ENCODE measurements at regions not wholly inside any gene's neighbourhood (a gene's known extent, or its start where the extent isn't known, plus 50 kb on each side); places are given as distances from the start of the nearest gene placed in this dataset.

DNA sequence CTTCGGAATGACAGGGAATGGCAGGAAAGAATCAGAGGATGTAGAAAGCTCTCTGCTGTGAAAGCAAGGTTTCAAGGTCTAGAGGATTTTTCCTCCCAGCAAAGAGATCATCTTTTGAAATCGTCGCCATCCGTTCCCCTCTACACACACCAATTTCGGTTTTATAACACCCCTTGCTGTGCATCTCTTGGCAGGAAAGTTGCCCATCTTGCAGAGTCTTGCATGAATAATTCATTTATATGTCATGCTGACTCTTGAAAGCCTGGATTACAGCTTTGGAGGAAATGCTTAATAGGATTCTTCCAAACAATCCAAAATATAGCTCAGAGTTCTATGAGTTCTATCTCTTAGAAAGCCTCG lies 262.7 kb downstream of the CHL1 start:
- H3K27me3 Mint-ChIP-seq, result no peaks in the 10 kb centered on the region
- ATAC-seq (ENCODE audit: low read depth) (no peak), DNase-seq (no peak)
- POLR2A ChIA-PET, result no interaction called here
- H3K4me3 Mint-ChIP-seq, result no peak overlapping the region
- no peaks in the 10 kb centered on the region for H3K4me1 Mint-ChIP-seq
- H3K27ac Mint-ChIP-seq, result no peak overlapping the region
- H3K9me3 Mint-ChIP-seq, result peaks cover 1% of the 10 kb centered on the region
- H3K36me3 Mint-ChIP-seq, result no peaks in the 10 kb centered on the region

DNA sequence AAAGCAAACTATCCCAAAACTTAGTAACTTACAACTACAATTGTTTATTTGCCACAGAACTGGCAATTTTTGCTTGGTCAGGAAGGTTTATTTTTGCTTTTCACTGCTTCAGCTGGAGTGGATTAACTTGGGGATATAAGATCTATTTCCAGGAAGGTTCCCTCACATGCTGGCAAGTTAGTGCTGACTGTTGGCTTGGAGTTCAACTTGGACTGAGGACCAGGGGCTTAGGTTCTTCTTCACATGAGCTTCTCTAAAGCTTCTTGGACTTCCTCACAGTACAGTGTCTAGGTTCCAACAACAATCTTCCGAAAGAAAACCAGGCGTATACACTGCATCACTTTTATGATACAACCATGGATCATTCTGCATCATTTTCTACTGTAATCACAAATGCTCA lies 264.4 kb downstream of the CHL1 start:
- H3K9me3 Mint-ChIP-seq, result peaks cover 1% of the 10 kb centered on the region
- no peak overlapping the region for H3K27ac Mint-ChIP-seq

DNA sequence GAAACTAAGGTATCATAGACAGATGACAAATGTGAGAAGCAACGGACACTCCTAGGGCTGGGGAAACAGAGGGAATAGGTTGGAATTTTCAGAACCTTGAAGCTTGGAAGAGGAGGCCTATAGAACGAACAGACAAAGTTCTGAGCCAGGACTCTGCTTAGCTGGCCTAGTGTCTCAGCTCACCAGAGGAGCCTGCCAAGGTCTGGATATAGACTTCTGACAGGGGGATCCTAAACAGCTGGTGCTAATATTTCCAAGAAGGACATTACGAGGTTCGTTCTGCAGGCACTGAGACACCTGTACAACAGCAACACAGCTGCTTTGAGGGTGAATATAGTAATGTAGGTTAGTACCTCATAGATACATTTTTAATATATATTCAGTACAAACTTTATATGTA lies 266.3 kb downstream of the CHL1 start:
- Mint-ChIP-seq H3K4me3 (no peak overlapping the region), H3K27me3 (no peaks in the 10 kb centered on the region), H3K36me3 (no peaks in the 10 kb centered on the region), H3K9me3 (peaks cover 1% of the 10 kb centered on the region), H3K27ac (no peak overlapping the region), H3K4me1 (no peaks in the 10 kb centered on the region)
- ATAC-seq (ENCODE audit: low read depth), result no peak
- DNase-seq, result no peak
- POLR2A ChIA-PET, result no interaction called here

More for the DNA sequence above, 264.4 kb downstream of the CHL1 start:
- H3K36me3 Mint-ChIP-seq, result no peaks in the 10 kb centered on the region
- POLR2A ChIA-PET, result no interaction called here
- H3K4me1 Mint-ChIP-seq, result no peaks in the 10 kb centered on the region
- H3K4me3 Mint-ChIP-seq, result no peak overlapping the region
- DNase-seq (no peak), ATAC-seq (ENCODE audit: low read depth) (no peak)
- H3K27me3 Mint-ChIP-seq, result no peaks in the 10 kb centered on the region

DNA sequence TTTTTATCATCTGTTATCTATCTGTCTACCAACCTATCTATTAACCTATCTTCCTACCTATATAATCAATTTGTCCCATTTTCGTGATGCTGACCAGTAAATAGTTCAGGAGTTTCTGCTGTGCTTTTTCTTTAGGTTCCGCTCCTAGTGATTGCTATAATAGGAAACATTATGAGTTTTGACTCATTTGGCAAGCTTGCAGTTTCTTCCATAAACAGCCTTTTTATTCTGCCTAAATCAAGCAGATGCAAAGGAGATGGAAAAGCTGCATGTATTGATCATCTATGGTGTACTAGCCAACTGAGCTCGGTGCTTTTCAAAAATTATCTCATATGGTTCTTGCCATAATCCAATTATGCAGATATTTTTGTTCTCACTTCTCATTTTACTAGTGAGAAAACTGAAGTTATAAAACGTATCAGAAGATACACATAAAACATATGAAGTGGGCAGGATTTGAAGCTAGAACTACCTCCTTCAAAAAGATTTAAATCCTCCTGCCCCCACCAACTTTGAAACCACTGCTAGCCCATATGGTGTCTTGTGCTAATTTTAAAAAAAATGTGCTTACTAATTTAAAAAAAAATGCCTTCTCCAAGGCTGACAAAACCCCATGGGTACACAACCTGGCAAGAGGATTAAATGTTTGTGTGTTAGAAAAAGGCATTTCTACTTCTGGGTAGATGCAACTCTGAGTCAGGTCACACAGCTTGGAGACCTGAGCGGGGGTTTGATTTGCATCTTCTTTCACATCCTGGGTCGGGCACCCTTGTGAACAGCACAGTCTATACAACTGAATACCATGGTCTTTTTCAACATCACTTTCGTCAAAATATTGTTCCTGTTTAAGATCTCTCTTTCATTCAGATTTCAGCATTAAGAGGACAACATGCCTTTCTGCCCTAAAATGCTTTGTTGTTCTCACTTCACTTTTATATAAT lies 267.0 kb downstream of the CHL1 start:
- POLR2A ChIA-PET, result no interaction called here
- H3K27me3 Mint-ChIP-seq, result no peaks in the 10 kb centered on the region
- peaks cover 1% of the 10 kb centered on the region for H3K9me3 Mint-ChIP-seq
- DNase-seq (no peak), ATAC-seq (ENCODE audit: low read depth) (no peak)
- no peaks in the 10 kb centered on the region for H3K36me3 Mint-ChIP-seq
- no peak overlapping the region for H3K4me3 Mint-ChIP-seq
- H3K4me1 Mint-ChIP-seq, result no peaks in the 10 kb centered on the region
- H3K27ac Mint-ChIP-seq, result no peak overlapping the region

DNA sequence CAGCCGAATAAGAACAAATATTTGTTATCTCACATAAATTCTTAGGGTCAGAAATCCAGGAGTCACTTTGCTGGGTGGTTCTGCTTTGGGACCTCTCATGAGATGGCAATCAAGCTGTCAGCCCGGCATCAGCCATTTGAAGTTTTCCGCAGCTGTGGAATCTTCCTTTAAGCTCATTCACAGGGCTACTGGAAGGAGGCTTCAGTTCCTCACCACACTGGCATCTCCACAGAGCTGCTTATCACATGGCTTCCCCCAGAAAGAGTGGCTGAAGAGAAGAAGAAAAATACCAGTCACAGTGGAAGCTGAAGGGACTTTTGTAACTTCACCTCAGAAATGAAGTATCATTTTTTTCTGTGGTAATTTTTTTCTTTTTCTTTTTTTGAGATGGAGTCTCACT lies 267.7 kb downstream of the CHL1 start:
- Mint-ChIP-seq H3K36me3 (no peaks in the 10 kb centered on the region), H3K27ac (no peak overlapping the region), H3K27me3 (no peaks in the 10 kb centered on the region), H3K4me3 (no peak overlapping the region), H3K4me1 (no peaks in the 10 kb centered on the region), H3K9me3 (peaks cover 1% of the 10 kb centered on the region)
- DNase-seq (no peak), ATAC-seq (ENCODE audit: low read depth) (no peak)
- POLR2A ChIA-PET, result no interaction called here

DNA sequence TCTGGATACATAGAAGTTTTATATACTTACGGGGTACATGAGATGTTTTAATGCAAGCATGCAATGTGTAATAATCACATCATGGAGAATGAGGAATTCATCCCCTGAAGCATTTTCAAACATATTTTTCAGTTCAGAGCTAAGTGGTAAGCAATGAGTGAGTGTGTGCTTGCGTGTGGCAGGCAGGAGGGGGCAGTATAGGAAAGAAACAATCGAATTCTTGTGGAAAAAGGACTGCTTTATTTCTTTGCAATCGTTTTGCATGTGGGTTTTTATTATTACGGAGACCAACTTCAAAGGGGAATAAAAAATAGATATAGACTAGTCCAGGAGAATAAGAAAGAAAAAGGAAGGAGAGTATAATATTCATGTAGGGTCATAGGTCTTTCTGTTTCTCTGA lies 271.6 kb downstream of the CHL1 start:
- POLR2A ChIA-PET, result no interaction called here
- DNase-seq, result no peak
- Mint-ChIP-seq H3K4me1 (no peaks in the 10 kb centered on the region), H3K9me3 (peaks cover 1% of the 10 kb centered on the region), H3K4me3 (no peak overlapping the region), H3K36me3 (no peaks in the 10 kb centered on the region), H3K27ac (no peak overlapping the region), H3K27me3 (no peaks in the 10 kb centered on the region)
- no peak for ATAC-seq (ENCODE audit: low read depth)

DNA sequence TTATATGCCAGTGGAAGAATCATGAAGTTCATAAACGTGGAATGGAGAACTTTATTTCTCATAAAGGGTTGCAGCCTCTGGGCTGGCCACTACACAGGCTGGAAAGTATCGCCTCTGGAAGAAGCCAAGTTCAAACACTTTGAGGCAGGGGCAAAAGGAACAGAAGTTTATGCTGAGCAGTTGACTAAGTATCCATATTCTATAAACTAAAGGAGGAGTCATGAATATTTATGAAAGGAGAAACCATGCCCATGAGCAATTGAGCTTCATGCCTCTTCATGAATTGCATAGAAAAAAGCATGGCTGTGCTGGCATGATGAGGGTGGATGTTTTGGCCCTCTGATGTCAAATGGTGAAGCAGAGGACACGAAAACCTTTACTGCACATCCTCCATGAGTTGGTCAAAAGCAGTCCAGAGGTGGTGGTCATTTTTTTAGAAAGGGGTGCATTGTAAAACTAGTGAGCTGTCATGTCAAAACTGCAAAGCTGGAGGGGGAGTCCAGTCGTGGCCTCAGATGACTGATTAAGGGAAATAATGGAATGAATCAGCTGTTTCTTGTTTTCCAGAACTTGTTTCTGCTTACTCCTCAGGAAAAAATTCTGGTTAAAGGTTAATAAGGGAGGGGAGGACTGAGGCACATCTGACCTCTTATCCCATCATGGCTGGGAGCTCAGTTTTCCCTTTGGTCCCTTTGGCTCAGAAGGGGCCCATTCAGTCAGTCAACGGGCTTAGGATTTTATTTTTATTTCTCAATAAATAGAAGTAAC lies 276.7 kb downstream of the CHL1 start:
- Mint-ChIP-seq H3K4me3 (no peak overlapping the region), H3K9me3 (peaks cover 3% of the 10 kb centered on the region), H3K27me3 (no peaks in the 10 kb centered on the region), H3K4me1 (no peaks in the 10 kb centered on the region), H3K36me3 (no peaks in the 10 kb centered on the region), H3K27ac (no peak overlapping the region)
- no peak for ATAC-seq (ENCODE audit: low read depth)
- DNase-seq, result no peak
- POLR2A ChIA-PET, result no interaction called here

DNA sequence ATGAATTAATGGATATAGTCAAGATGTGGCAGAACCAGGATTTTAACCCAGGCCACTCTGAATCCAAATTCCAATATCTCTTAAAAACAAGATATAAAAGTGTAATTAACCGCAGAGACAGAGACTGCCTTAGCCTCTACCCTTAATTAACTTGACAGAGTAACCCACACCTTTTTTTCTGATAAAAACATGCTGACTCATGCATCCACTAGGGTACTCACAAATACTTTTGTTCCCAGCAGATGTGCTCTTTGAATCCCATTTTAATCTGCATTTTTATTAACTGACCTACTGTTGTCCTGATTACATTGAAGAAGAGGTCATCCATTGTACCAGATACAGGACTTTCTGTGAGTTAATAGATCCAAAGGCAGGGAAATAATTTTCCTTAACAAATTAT lies 278.3 kb downstream of the CHL1 start:
- DNase-seq, result no peak
- POLR2A ChIA-PET, result no interaction called here
- H3K9me3 Mint-ChIP-seq, result peaks cover 3% of the 10 kb centered on the region
- H3K27ac Mint-ChIP-seq, result no peak overlapping the region
- ATAC-seq (ENCODE audit: low read depth), result no peak
- H3K4me3 Mint-ChIP-seq, result no peak overlapping the region
- H3K4me1 Mint-ChIP-seq, result no peaks in the 10 kb centered on the region
- no peaks in the 10 kb centered on the region for H3K36me3 Mint-ChIP-seq
- no peaks in the 10 kb centered on the region for H3K27me3 Mint-ChIP-seq

DNA sequence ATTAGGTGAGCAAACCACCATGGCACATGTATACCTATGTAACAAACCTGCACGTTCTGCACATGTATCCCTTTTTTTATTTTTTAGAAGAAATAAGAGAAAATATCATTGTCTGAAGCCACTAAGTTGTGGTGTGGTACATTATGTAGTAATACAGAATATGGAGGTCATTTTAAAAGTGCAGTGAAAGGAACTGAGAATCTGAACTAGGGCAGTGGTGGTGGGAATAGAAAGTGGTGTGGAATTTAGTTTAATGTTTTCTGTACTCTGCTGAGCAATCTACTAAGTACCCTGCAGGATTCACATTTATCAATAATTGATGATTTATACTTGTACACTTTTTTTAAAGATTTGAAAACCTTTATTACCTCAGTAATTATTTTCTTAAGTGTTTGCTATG lies 283.5 kb downstream of the CHL1 start:
- H3K4me1 Mint-ChIP-seq, result no peaks in the 10 kb centered on the region
- no peak for DNase-seq
- no peak for ATAC-seq (ENCODE audit: low read depth)
- H3K27ac Mint-ChIP-seq, result no peak overlapping the region
- no peaks in the 10 kb centered on the region for H3K36me3 Mint-ChIP-seq
- H3K27me3 Mint-ChIP-seq, result no peaks in the 10 kb centered on the region
- POLR2A ChIA-PET, result no interaction called here
- no peak overlapping the region for H3K4me3 Mint-ChIP-seq
- peaks cover 1% of the 10 kb centered on the region for H3K9me3 Mint-ChIP-seq

DNA sequence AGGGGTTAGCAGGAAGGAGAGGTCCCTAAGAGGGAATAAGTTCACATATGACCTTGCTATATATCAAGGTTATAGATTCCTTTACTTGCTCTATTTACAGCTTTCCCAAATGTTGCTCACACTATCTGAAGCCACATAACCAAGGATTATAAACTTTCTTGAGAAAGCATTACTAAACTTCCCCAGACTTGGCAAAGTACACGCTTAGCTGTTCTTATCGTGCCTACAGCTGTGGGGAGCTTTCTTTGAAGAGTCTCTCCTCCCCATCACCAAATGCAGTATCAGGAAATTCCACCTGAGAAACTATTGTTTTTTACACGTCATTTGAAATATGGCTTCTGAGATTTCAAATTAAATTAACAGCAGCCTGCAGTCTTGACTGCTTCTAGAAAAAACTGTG lies 284.5 kb downstream of the CHL1 start:
- no peaks in the 10 kb centered on the region for H3K36me3 Mint-ChIP-seq
- no peaks in the 10 kb centered on the region for H3K27me3 Mint-ChIP-seq
- no peaks in the 10 kb centered on the region for H3K4me1 Mint-ChIP-seq
- no peak for DNase-seq
- H3K27ac Mint-ChIP-seq, result no peak overlapping the region
- no peak for ATAC-seq (ENCODE audit: low read depth)
- POLR2A ChIA-PET, result no interaction called here
- H3K9me3 Mint-ChIP-seq, result peaks cover 1% of the 10 kb centered on the region
- no peak overlapping the region for H3K4me3 Mint-ChIP-seq

DNA sequence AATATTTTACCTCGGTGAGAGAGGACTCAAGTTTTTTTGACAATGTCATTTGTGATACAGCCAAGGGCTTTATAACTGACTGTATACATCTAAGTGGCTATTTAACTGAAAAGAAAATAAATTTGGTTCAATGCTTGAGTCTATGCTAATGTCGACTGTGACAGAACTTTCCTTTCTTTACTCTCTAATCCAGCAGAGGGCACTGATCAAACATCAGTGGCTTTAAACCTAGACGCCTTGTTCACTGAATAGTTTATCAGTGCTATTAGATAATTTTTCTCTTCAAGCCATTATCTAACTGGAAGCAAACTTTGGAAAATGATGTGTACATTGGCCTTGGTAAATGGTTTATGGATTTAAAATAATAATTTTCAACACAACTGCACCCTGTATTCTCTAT lies 285.1 kb downstream of the CHL1 start:
- no peaks in the 10 kb centered on the region for H3K27me3 Mint-ChIP-seq
- H3K4me3 Mint-ChIP-seq, result no peak overlapping the region
- peaks cover 1% of the 10 kb centered on the region for H3K9me3 Mint-ChIP-seq

DNA sequence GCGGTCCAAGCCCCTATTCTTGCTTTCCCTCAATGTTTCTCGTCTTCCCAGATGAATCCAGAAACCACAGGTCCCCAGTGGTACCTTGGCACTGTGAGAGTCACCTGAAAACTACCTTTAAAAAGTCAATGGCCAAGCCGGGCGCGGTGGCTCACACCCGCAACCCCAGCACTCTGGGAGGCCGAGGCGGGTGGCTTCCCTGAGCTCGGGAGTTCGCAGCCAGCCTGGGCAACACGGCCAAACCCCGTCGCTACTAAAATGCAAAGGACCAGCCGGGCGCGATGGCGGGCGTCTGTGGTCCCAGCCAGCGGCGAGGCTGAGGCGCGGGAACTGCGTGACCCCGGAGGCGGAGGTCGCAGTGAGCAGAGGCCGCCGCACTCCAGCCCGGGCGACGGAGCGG lies 285.9 kb downstream of the CHL1 start:
- ATAC-seq (ENCODE audit: low read depth), result no peak

More for the DNA sequence above, 285.1 kb downstream of the CHL1 start:
- Mint-ChIP-seq H3K36me3 (no peaks in the 10 kb centered on the region), H3K4me1 (no peaks in the 10 kb centered on the region), H3K27ac (no peak overlapping the region)
- POLR2A ChIA-PET, result no interaction called here
- DNase-seq (no peak), ATAC-seq (ENCODE audit: low read depth) (no peak)

DNA sequence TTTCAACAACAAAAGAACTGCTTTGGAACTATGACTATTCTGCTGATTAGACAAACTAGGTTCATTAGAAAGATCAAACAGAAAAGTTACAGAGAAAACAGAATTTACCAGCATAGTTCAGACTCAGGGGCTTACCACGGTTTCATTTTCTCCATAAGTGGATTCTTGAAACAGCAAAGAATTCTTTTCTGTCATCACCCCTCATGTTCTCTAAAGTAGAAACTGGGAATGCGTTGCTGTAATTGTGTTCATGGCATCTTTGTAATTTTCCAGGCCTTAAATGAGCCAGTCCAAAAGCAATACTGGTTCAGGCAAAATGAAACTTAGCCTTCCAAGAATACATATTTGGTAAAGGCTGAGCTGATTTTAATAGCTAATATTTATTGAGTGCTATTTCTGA lies 287.8 kb downstream of the CHL1 start:
- H3K36me3 Mint-ChIP-seq, result no peaks in the 10 kb centered on the region
- no peaks in the 10 kb centered on the region for H3K4me1 Mint-ChIP-seq

More for the DNA sequence above, 285.9 kb downstream of the CHL1 start:
- no peaks in the 10 kb centered on the region for H3K27me3 Mint-ChIP-seq
- H3K4me1 Mint-ChIP-seq, result no peaks in the 10 kb centered on the region
- no peaks in the 10 kb centered on the region for H3K36me3 Mint-ChIP-seq
- POLR2A ChIA-PET, result no interaction called here
- H3K4me3 Mint-ChIP-seq, result no peak overlapping the region
- H3K9me3 Mint-ChIP-seq, result peaks cover 1% of the 10 kb centered on the region
- DNase-seq, result no peak
- H3K27ac Mint-ChIP-seq, result no peak overlapping the region

DNA sequence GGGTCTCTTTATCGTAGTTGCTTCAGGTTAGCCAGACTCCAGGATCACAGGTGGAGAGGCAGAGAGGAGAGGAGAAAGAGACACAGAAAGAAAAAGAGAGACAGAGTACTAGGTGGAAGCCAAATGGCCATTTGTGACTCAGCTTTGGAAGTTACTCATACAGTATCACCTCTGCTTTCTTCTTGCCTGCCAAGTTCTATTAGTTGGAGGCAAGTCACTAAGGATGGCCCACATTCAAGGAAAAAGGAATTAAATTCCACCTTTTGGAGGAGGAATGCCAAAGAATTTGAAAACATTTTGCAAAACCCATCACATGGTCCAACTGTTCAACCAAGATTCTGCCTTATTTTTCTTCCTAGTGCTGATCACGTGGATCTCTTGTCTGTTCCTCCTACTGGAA lies 291.1 kb downstream of the CHL1 start:
- no peak for ATAC-seq (ENCODE audit: low read depth)
- POLR2A ChIA-PET, result no interaction called here
- DNase-seq, result no peak
- H3K4me1 Mint-ChIP-seq, result no peaks in the 10 kb centered on the region
- no peaks in the 10 kb centered on the region for H3K9me3 Mint-ChIP-seq
- H3K4me3 Mint-ChIP-seq, result no peak overlapping the region
- H3K36me3 Mint-ChIP-seq, result no peaks in the 10 kb centered on the region
- H3K27me3 Mint-ChIP-seq, result no peaks in the 10 kb centered on the region
- no peak overlapping the region for H3K27ac Mint-ChIP-seq

More for the DNA sequence above, 287.8 kb downstream of the CHL1 start:
- ATAC-seq (ENCODE audit: low read depth) (no peak), DNase-seq (no peak)
- POLR2A ChIA-PET, result no interaction called here
- Mint-ChIP-seq H3K4me3 (no peak overlapping the region), H3K9me3 (no peaks in the 10 kb centered on the region), H3K27ac (no peak overlapping the region), H3K27me3 (no peaks in the 10 kb centered on the region)

Data from activated naive CD8-positive, alpha-beta T cell treated with anti-CD3 and anti-CD28 coated beads, Interleukin-2, amount 10 ng/mL, durations not matched to agents 7 days and 5 days (primary cell).